ENCODE measurements at regions not wholly inside any gene's neighbourhood (a gene's known extent, or its start where the extent isn't known, plus 50 kb on each side); places are given as distances from the start of the nearest gene placed in this dataset.

GRCh38 chr13:107568181-107568580 lies 647.2 kb downstream of the LIG4 start:
- TF ChIP-seq, protein P1, sequence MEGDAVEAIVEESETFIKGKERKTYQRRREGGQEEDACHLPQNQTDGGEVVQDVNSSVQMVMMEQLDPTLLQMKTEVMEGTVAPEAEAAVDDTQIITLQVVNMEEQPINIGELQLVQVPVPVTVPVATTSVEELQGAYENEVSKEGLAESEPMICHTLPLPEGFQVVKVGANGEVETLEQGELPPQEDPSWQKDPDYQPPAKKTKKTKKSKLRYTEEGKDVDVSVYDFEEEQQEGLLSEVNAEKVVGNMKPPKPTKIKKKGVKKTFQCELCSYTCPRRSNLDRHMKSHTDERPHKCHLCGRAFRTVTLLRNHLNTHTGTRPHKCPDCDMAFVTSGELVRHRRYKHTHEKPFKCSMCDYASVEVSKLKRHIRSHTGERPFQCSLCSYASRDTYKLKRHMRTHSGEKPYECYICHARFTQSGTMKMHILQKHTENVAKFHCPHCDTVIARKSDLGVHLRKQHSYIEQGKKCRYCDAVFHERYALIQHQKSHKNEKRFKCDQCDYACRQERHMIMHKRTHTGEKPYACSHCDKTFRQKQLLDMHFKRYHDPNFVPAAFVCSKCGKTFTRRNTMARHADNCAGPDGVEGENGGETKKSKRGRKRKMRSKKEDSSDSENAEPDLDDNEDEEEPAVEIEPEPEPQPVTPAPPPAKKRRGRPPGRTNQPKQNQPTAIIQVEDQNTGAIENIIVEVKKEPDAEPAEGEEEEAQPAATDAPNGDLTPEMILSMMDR (conservative IDR thresholded peaks at IDR 0.05; ENCODE audit: low read length), result no peak
- no peak for TF ChIP-seq EZH2phosphoT487 (IDR thresholded peaks at IDR 0.05; ENCODE audit: borderline replicate concordance)
